Stomach (tissue), 8 donors: ENCODE measurements at regions not wholly inside any gene's neighbourhood (a gene's known extent, or its start where the extent isn't known, plus 50 kb on each side); places are given as distances from the start of the nearest gene placed in this dataset.

ENCODE experiments used
- DNase-seq, 2 donors: peaks; one replicate each; pipeline versions ENCODE4 v3.0.0 to v3.0.0-alpha.2; 2013 to 2019
- H3K27ac ChIP-seq, 5 donors: fragments of 200-600 bp in 4 of 5; sonication (generic) in 4 of 5; one replicate each; pipeline ENCODE4 v1.5.1; 2013 to 2019; ENCODE audit warnings: mild to moderate bottlenecking in 1 of 5, moderate library complexity in 1 of 5
- H3K27me3 ChIP-seq, 3 donors: fragments of 200-600 bp; sonication (generic); one replicate each; pipeline ENCODE4 v1.5.1; 2017 to 2019; ENCODE audit warnings: mixed run types in 1 of 3
- H3K36me3 ChIP-seq, 4 donors: fragments of 200-600 bp; sonication (generic); 1 replicate in 3 of 4; 2 replicates in 1 of 4; pipeline ENCODE4 v1.5.1; 2016 to 2019
- H3K4me1 ChIP-seq, 4 donors: fragments of 200-600 bp; sonication (generic); one replicate each; pipeline ENCODE4 v1.5.1; 2016 to 2019
- H3K4me3 ChIP-seq, 4 donors: fragments of 200-600 bp; sonication (generic) in 3 of 4; one replicate each; pipeline ENCODE4 v1.5.1; 2016 to 2019; ENCODE audit warnings: mild to moderate bottlenecking in 1 of 4
- H3K9me3 ChIP-seq, 4 donors: fragments of 200-600 bp; sonication (generic); one replicate each; pipeline ENCODE4 v1.5.1; 2016 to 2019
- EP300 ChIP-seq: sonication (generic); formaldehyde crosslinking; IDR thresholded peaks from one replicate; pipeline ENCODE4 v1.6.1; 2017; ENCODE audit warnings: antibody characterized with exemption
- POLR2A ChIP-seq, 4 donors: fragments of 450-650 bp; IDR thresholded peaks; one replicate each; pipeline ENCODE4 v1.6.1; 2016; ENCODE audit warnings: antibody characterized with exemption in 4 of 4, control low read depth in 2 of 4, mild to moderate bottlenecking in 1 of 4, moderate library complexity in 1 of 4
- POLR2AphosphoS5 ChIP-seq, 3 donors: sonication (generic); formaldehyde crosslinking; IDR thresholded peaks; one replicate each; pipeline ENCODE4 v1.6.1; 2016; ENCODE audit warnings: antibody characterized with exemption in 3 of 3
- WGBS, 5 donors: extraction: QIAGEN DNeasy Blood & Tissue Kit in 3 of 5; methylation state at CpG; one replicate each; pipeline versions ENCODE4 v1.1.5 to v1.1.7; 2013 to 2018; 5-methylcytosine and 5-hydroxymethylcytosine counted together
- intact Hi-C: fragments of 100-400 bp; cut with DNase I; formaldehyde crosslinking; loops from one replicate; pipeline ENCODE4 v1.15.1; 2023; ENCODE audit warnings: low total_unique reads
- TF ChIP-seq, protein P1 (sequence below), 7 experiments: fragments of 450-650 bp in 4 of 7; fragments of 200-600 bp in 3 of 7; sonication (generic) in 3 of 7; IDR thresholded peaks; one replicate each; pipeline ENCODE4 v1.5.1; 2016 to 2019; ENCODE audit warnings: antibody characterized with exemption in 7 of 7, control low read depth in 2 of 7, mild to moderate bottlenecking in 1 of 7
- donor health status: healthy with polysubstance abuse.
- donor health status: Bipolar disorder and iron deficiency.
- donor health status: healthy.

- H3K27ac ChIP-seq, result no peak overlapping the region
- H3K27me3 ChIP-seq, result no peaks in the 10 kb centered on the region
- DNase-seq, result no peak
- H3K36me3 ChIP-seq, result no peaks in the 10 kb centered on the region
- 76 to 84% (median 82%) methylated on average over 2 of the region's 2 CpGs for WGBS, 5 donors
- intact Hi-C loops, result no loop called here
- no peak overlapping the region for H3K4me3 ChIP-seq
- TF ChIP-seq EP300, result no peak
- no peak for TF ChIP-seq POLR2AphosphoS5 (IDR thresholded peaks at IDR 0.05)
- TF ChIP-seq, protein P1, sequence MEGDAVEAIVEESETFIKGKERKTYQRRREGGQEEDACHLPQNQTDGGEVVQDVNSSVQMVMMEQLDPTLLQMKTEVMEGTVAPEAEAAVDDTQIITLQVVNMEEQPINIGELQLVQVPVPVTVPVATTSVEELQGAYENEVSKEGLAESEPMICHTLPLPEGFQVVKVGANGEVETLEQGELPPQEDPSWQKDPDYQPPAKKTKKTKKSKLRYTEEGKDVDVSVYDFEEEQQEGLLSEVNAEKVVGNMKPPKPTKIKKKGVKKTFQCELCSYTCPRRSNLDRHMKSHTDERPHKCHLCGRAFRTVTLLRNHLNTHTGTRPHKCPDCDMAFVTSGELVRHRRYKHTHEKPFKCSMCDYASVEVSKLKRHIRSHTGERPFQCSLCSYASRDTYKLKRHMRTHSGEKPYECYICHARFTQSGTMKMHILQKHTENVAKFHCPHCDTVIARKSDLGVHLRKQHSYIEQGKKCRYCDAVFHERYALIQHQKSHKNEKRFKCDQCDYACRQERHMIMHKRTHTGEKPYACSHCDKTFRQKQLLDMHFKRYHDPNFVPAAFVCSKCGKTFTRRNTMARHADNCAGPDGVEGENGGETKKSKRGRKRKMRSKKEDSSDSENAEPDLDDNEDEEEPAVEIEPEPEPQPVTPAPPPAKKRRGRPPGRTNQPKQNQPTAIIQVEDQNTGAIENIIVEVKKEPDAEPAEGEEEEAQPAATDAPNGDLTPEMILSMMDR (IDR thresholded peaks at IDR 0.05), result no peak
- TF ChIP-seq POLR2A (IDR thresholded peaks at IDR 0.05), result no peak
- H3K4me1 ChIP-seq, result peaks cover 0 to 17% (median 5%) of the 10 kb centered on the region in 4 donors
- no peaks in the 10 kb centered on the region for H3K9me3 ChIP-seq
Measured at GRCh38 chr12:74889073-74889472, 320.6 kb downstream of the KCNC2 start.

DNA sequence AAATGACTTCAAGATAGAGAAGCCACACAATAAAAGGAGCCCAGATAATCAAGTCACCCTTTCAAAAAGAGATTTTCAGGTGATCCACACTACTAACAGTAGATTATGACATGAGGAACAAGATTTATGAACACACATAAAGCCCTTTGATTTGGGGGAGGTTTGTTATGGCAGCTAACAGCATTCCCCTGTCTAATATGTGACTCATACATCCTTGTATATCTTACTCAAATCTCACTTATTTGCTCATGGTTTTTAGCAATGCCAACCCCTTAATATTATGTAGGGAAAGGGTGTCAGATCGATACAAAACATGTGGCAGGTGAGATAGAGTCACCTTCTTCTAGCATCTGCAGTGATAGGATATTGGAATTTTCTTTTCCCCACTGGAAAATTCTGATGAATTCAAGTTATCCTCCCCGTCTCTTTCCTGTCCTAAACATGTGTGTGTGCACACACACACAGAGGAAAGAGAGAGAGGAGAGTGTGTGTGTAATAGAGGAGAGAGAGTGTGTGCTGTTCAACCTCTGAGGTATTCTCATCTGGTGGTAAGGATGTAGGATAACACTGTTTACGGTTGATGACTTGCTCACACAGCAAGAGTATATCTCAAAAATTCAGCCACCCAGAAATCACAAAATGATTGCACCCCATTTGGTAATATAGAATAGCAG, 319.9 kb downstream of the KCNC2 start:
- TF ChIP-seq, protein P1 (IDR thresholded peaks at IDR 0.05), result no peak
- TF ChIP-seq POLR2AphosphoS5 (IDR thresholded peaks at IDR 0.05), result no peak
- no peak for TF ChIP-seq POLR2A (IDR thresholded peaks at IDR 0.05)
- no peak for TF ChIP-seq EP300
- intact Hi-C loops, result no loop called here
- Histone ChIP-seq H3K36me3 (no peaks in the 10 kb centered on the region), H3K4me3 (no peak overlapping the region), H3K27me3 (no peaks in the 10 kb centered on the region), H3K27ac (no peak overlapping the region), H3K9me3 (no peaks in the 10 kb centered on the region), H3K4me1 (peaks cover 0 to 17% (median 5%) of the 10 kb centered on the region in 4 donors)
- WGBS, 5 donors, result 36 to 49% (median 42%) methylated on average over 3 of the region's 3 CpGs
- DNase-seq, result no peak

- H3K4me1 ChIP-seq, result peaks cover 0 to 17% (median 5%) of the 10 kb centered on the region in 4 donors
- H3K36me3 ChIP-seq, result no peaks in the 10 kb centered on the region
- peak in 1 of 2 donors; percentile 70 for DNase-seq
- no peaks in the 10 kb centered on the region for H3K27me3 ChIP-seq
- H3K9me3 ChIP-seq, result no peaks in the 10 kb centered on the region
- H3K27ac ChIP-seq, result no peak overlapping the region
- intact Hi-C loops, result no loop called here
- 9 to 23% (median 15%) methylated on average over 4 of the region's 4 CpGs for WGBS, 5 donors
- H3K4me3 ChIP-seq, result no peak overlapping the region
- TF ChIP-seq POLR2A (IDR thresholded peaks at IDR 0.05) (no peak), POLR2AphosphoS5 (IDR thresholded peaks at IDR 0.05) (no peak), EP300 (no peak)
- TF ChIP-seq, protein P1 (IDR thresholded peaks at IDR 0.05), result no peak
Measured at GRCh38 chr12:74890237-74890599, 319.4 kb downstream of the KCNC2 start.

DNA sequence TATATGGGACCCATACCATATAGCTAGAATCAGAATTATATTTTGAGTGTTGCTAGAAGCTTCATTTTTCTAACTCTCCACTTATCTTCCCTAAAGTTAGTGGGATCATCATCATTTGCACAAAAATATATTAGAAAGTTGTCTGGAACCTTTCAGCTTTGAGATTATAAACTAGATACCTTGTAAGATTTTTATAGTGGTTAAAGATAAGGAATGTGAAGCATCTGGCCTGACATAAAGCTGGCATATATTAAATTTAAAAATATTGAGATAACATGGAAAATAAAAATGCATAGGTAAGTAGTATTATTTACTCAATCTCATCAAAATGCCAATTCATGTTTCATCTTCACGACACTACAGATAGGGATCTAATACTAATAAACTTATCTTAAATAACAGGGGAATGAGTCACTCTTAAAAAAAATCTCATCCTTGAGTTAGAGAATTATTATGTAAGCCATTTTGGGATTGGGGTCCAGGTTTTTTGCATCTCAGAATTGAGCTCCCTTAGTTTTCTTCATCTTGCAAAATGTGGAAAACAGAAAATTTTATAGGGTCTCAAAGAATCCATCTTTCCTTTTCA, 318.5 kb downstream of the KCNC2 start:
- Histone ChIP-seq H3K36me3 (no peaks in the 10 kb centered on the region), H3K27ac (no peak overlapping the region)
- intact Hi-C loops, result no loop called here

More for the DNA sequence above, 318.5 kb downstream of the KCNC2 start:
- 51 to 68% (median 60%) methylated on average over 1 of the region's 1 CpG for WGBS, 5 donors
- no peaks in the 10 kb centered on the region for H3K27me3 ChIP-seq
- no peak overlapping the region for H3K4me3 ChIP-seq
- no peaks in the 10 kb centered on the region for H3K9me3 ChIP-seq
- peaks cover 0 to 17% (median 5%) of the 10 kb centered on the region in 4 donors for H3K4me1 ChIP-seq
- TF ChIP-seq, protein P1 (IDR thresholded peaks at IDR 0.05), result no peak
- TF ChIP-seq POLR2A (IDR thresholded peaks at IDR 0.05), result no peak
- no peak for TF ChIP-seq EP300
- TF ChIP-seq POLR2AphosphoS5 (IDR thresholded peaks at IDR 0.05), result no peak
- no peak for DNase-seq
